ENCODE measurements at regions not wholly inside any gene's neighbourhood (a gene's known extent, or its start where the extent isn't known, plus 50 kb on each side); places are given as distances from the start of the nearest gene placed in this dataset.
"Not testable (repeated sequence)": the region's sequence is repeated elsewhere in the genome, so short reads cannot be mapped to it uniquely, and the experiment has no call there.

DNA sequence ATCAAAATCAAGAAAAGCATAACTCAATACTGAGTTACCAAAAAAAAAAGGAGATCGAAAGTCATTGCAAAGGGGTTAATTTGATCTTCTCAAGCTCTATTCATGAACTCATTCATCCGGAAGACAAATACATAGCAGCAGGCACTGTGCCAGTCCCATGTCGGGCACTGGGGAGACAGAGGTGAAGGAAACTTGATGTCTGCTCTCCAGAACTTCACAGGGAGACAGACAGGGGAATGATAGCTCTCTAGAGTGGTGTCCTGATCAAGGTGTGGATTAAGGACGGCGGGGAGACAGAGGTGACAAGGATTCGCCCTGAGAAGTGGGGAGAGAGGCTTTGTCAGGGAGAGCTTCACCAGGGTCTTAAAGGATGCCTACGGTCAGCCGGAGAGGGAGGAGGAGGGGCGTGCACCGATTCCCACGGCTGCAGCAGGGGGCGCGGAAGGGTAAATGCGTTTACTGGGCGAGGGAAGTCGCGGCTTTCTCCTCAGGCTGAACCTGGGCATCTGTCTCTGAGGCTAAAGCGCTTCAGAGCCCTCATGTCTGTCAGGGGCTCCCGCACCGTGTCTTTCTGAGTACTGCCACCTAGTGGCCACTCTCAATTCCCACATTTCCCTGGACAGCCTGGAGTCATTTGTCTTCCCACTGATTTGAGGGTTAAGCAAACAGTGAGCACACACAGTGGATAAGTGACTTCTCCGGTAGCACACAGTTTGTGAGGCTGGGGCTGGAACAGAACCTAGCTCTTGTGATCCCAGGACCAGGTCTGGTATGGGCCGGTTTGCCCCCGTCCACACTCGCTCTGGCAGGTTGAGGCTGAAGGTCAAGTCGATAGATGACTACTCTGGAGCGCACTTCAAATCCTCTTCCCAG lies 152.8 kb downstream of the TENT5C start:
- TF ChIP-seq CTCF (conservative IDR thresholded peaks at IDR 0.05; ENCODE audit: low read depth, low read length) = peak; percentile 60
- no peaks in the 10 kb centered on the region for H3K36me3 ChIP-seq (ENCODE audit: insufficient read depth)
- H4K20me1 ChIP-seq (ENCODE audit: insufficient read depth) = no peaks in the 10 kb centered on the region
- H3K27ac ChIP-seq = no peak overlapping the region
- no peak overlapping the region for H3K4me3 ChIP-seq (IDR thresholded peaks at IDR 0.05; ENCODE audit: insufficient read depth, low read depth, low read length)
- no peaks in the 10 kb centered on the region for H3K27me3 ChIP-seq (ENCODE audit: insufficient read depth, low read depth)
- H2AFZ ChIP-seq (ENCODE audit: low read depth) = no peak overlapping the region; the same call in 1 of the 2 replicates
- no peaks in the 10 kb centered on the region for H3K79me2 ChIP-seq (ENCODE audit: insufficient read depth, low read depth)
- no peak overlapping the region for H3K9ac ChIP-seq
- peaks cover 15% of the 10 kb centered on the region for H3K4me1 ChIP-seq (ENCODE audit: low read depth, poor library complexity, severe bottlenecking)
- H3K4me2 ChIP-seq = peak overlapping the region; percentile 21; the same call in 1 of the 2 replicates

DNA sequence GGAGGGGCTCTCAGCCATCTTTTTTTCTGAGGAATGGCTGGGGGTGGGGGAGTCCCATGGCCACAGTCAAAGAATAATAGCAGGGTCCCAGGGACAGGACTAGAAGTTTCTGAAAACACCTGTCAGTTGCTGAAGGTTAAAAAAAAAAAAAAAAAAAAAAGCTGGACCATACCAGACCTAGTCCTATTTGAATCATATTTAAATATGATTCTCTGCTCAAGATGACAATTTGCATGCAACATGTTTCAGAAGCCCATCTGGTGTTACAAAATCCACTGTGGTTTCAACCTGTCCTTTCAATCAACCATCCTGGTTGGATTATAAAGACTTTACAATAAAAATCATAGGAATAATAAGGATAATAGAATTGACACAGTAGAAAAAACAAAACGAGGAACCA lies 153.7 kb downstream of the TENT5C start:
- Histone ChIP-seq H3K9ac (no peak overlapping the region), H3K27me3 (ENCODE audit: insufficient read depth, low read depth) (no peaks in the 10 kb centered on the region), H3K27ac (no peak overlapping the region), H4K20me1 (ENCODE audit: insufficient read depth) (no peaks in the 10 kb centered on the region), H2AFZ (ENCODE audit: low read depth) (no peak overlapping the region), H3K79me2 (ENCODE audit: insufficient read depth, low read depth) (no peaks in the 10 kb centered on the region), H3K36me3 (ENCODE audit: insufficient read depth) (no peaks in the 10 kb centered on the region), H3K4me3 (IDR thresholded peaks at IDR 0.05; ENCODE audit: insufficient read depth, low read depth, low read length) (no peak overlapping the region), H3K4me2 (no peak overlapping the region), H3K4me1 (ENCODE audit: low read depth, poor library complexity, severe bottlenecking) (peaks cover 15% of the 10 kb centered on the region)
- TF ChIP-seq CTCF (conservative IDR thresholded peaks at IDR 0.05; ENCODE audit: low read depth, low read length) = no peak

DNA sequence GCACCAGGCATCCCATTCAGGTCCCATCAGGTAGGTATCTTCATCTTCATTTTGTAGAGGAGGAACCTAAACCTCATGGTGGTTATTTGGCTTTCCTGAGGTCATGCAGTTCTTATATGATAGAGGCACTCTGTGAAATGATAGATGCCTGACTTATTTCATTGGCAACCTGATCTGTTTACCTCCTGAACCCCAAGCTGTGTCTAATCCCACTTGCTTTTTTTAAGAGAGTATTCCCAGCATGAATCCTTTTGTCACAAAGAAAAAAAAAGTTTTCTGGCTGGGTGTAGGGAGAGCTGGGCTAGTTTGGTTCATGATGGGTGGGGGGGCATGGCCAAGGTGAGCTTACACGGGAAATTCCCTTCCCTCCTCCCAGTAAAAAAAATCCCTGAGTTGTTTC lies 154.2 kb downstream of the TENT5C start:
- no peaks in the 10 kb centered on the region for H3K79me2 ChIP-seq (ENCODE audit: insufficient read depth, low read depth)
- no peak overlapping the region; the same call in 1 of the 2 replicates for H3K4me2 ChIP-seq

DNA sequence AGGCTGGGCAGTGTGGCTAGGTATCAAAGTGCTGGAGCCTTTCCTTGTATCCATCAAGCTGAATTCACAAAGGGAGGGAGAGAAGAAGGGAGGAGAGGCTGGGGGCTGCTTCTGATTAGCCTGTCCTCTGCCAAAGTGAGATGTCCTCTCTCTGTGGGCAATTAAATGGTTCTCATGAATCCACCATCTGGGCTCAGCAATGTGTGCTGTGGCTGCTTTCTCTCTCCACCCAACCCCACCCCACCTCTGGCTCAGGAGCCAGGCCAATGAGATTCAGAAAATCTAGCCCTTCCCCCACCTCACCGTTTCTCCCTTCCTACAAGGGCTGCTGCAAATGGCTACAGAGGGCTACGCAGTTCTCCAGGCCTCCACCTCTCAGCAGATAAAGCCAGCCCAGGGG lies 154.6 kb downstream of the TENT5C start:
- H2AFZ ChIP-seq (ENCODE audit: low read depth) = no peak overlapping the region
- peak overlapping the region; percentile 9; the same call in 1 of the 2 replicates for H3K4me2 ChIP-seq

More for the DNA sequence above, 154.2 kb downstream of the TENT5C start:
- Histone ChIP-seq H3K27me3 (ENCODE audit: insufficient read depth, low read depth) (no peaks in the 10 kb centered on the region), H3K27ac (no peak overlapping the region), H3K4me3 (IDR thresholded peaks at IDR 0.05; ENCODE audit: insufficient read depth, low read depth, low read length) (no peak overlapping the region), H3K9ac (no peak overlapping the region), H4K20me1 (ENCODE audit: insufficient read depth) (no peaks in the 10 kb centered on the region), H2AFZ (ENCODE audit: low read depth) (no peak overlapping the region), H3K36me3 (ENCODE audit: insufficient read depth) (no peaks in the 10 kb centered on the region), H3K4me1 (ENCODE audit: low read depth, poor library complexity, severe bottlenecking) (peaks cover 15% of the 10 kb centered on the region)
- no peak for TF ChIP-seq CTCF (conservative IDR thresholded peaks at IDR 0.05; ENCODE audit: low read depth, low read length)

GRCh38 chr1:117767756-117768155 lies 161.7 kb downstream of the GDAP2 start:
- H3K9ac ChIP-seq; H3K4me2 ChIP-seq; H3K36me3 ChIP-seq (ENCODE audit: insufficient read depth); H3K79me2 ChIP-seq (ENCODE audit: insufficient read depth, low read depth); H2AFZ ChIP-seq (ENCODE audit: low read depth); H3K27me3 ChIP-seq (ENCODE audit: insufficient read depth, low read depth); H3K4me1 ChIP-seq (ENCODE audit: low read depth, poor library complexity, severe bottlenecking); H3K4me3 ChIP-seq (IDR thresholded peaks at IDR 0.05; ENCODE audit: insufficient read depth, low read depth, low read length); H3K27ac ChIP-seq; H4K20me1 ChIP-seq (ENCODE audit: insufficient read depth): not testable (repeated sequence)

More for the DNA sequence above, 154.6 kb downstream of the TENT5C start:
- no peak overlapping the region for H3K9ac ChIP-seq
- H3K4me1 ChIP-seq (ENCODE audit: low read depth, poor library complexity, severe bottlenecking) = peaks cover 15% of the 10 kb centered on the region
- no peak for TF ChIP-seq CTCF (conservative IDR thresholded peaks at IDR 0.05; ENCODE audit: low read depth, low read length)
- no peaks in the 10 kb centered on the region for H4K20me1 ChIP-seq (ENCODE audit: insufficient read depth)
- H3K4me3 ChIP-seq (IDR thresholded peaks at IDR 0.05; ENCODE audit: insufficient read depth, low read depth, low read length) = no peak overlapping the region
- no peak overlapping the region for H3K27ac ChIP-seq
- H3K36me3 ChIP-seq (ENCODE audit: insufficient read depth) = no peaks in the 10 kb centered on the region
- no peaks in the 10 kb centered on the region for H3K79me2 ChIP-seq (ENCODE audit: insufficient read depth, low read depth)
- H3K27me3 ChIP-seq (ENCODE audit: insufficient read depth, low read depth) = no peaks in the 10 kb centered on the region
